ENCODE measurements at regions not wholly inside any gene's neighbourhood (a gene's known extent, or its start where the extent isn't known, plus 50 kb on each side); places are given as distances from the start of the nearest gene placed in this dataset.
A peak's percentile ranks its signal among the peaks of the same experiment; 100 is the strongest.

- Histone ChIP-seq H3K27ac (no peak overlapping the region), H3K9me3 (peaks cover 0 to 4% of the 10 kb centered on the region in 2 donors), H3K27me3 (no peaks in the 10 kb centered on the region), H3K4me3 (no peak overlapping the region), H3K36me3 (no peaks in the 10 kb centered on the region), H3K4me1 (no peaks in the 10 kb centered on the region)
- intact Hi-C loops (cut with DNase I; ENCODE audit: low total_unique reads), result loop anchor here (5.0 kb wide), 1 partner anchor 924 kb away; no protein-coding TSS in a partner anchor
- no peak for TF ChIP-seq POLR2AphosphoS5 (IDR thresholded peaks at IDR 0.05)
- no peak for TF ChIP-seq POLR2A (IDR thresholded peaks at IDR 0.05)
- no peak for TF ChIP-seq CTCF (IDR thresholded peaks at IDR 0.05)
- no peak for DNase-seq (ENCODE audit: low spot score in 2 of 2)
Observed at GRCh38 chr1:29417971-29418370, 181.6 kb downstream of the PTPRU start.

- no peak for DNase-seq (ENCODE audit: low spot score in 2 of 2)
- peaks cover 0 to 4% of the 10 kb centered on the region in 2 donors for H3K9me3 ChIP-seq
- H3K4me3 ChIP-seq, result no peak overlapping the region
- intact Hi-C loops (cut with DNase I; ENCODE audit: low total_unique reads), result loop anchor here (5.0 kb wide), 1 partner anchor 925 kb away; no protein-coding TSS in a partner anchor
- no peaks in the 10 kb centered on the region for H3K36me3 ChIP-seq
- H3K4me1 ChIP-seq, result no peaks in the 10 kb centered on the region
- no peaks in the 10 kb centered on the region for H3K27me3 ChIP-seq
- TF ChIP-seq CTCF (IDR thresholded peaks at IDR 0.05) (no peak), POLR2A (IDR thresholded peaks at IDR 0.05) (no peak), POLR2AphosphoS5 (IDR thresholded peaks at IDR 0.05) (no peak)
- H3K27ac ChIP-seq, result peak overlapping the region; percentile 35 to 36
Observed at GRCh38 chr1:29417147-29417858, 181.0 kb downstream of the PTPRU start.

- peak overlapping the region; percentile 35 to 36 for H3K27ac ChIP-seq
- intact Hi-C loops (cut with DNase I; ENCODE audit: low total_unique reads), result loop anchor here (5.0 kb wide), 1 partner anchor 926 kb away; no protein-coding TSS in a partner anchor
Observed at GRCh38 chr1:29416267-29417146, 180.2 kb downstream of the PTPRU start.

GRCh38 chr1:29415861-29416260 lies 179.5 kb downstream of the PTPRU start:
- no peaks in the 10 kb centered on the region for H3K4me1 ChIP-seq
- TF ChIP-seq POLR2AphosphoS5 (IDR thresholded peaks at IDR 0.05) (no peak), CTCF (IDR thresholded peaks at IDR 0.05) (no peak), POLR2A (IDR thresholded peaks at IDR 0.05) (no peak)
- H3K27me3 ChIP-seq, result no peaks in the 10 kb centered on the region
- H3K36me3 ChIP-seq, result no peaks in the 10 kb centered on the region
- peaks cover 0 to 1% of the 10 kb centered on the region in 2 donors for H3K9me3 ChIP-seq
- no peak overlapping the region for H3K4me3 ChIP-seq
- no peak overlapping the region for H3K27ac ChIP-seq
- no peak for DNase-seq (ENCODE audit: low spot score in 2 of 2)
- intact Hi-C loops (cut with DNase I; ENCODE audit: low total_unique reads), result loop anchor here (5.0 kb wide), 1 partner anchor 926 kb away; no protein-coding TSS in a partner anchor

More at GRCh38 chr1:29416267-29417146, 180.2 kb downstream of the PTPRU start:
- TF ChIP-seq CTCF (IDR thresholded peaks at IDR 0.05), result peak in 1 of 3 donors; percentile 10
- TF ChIP-seq POLR2AphosphoS5 (IDR thresholded peaks at IDR 0.05), result no peak
- H3K4me1 ChIP-seq, result no peaks in the 10 kb centered on the region
- H3K27me3 ChIP-seq, result no peaks in the 10 kb centered on the region
- DNase-seq (ENCODE audit: low spot score in 2 of 2), result no peak
- H3K9me3 ChIP-seq, result peaks cover 0 to 4% of the 10 kb centered on the region in 2 donors
- no peak overlapping the region for H3K4me3 ChIP-seq
- H3K36me3 ChIP-seq, result no peaks in the 10 kb centered on the region
